Suprapubic skin (tissue), 4 donors: ENCODE measurements at regions not wholly inside any gene's neighbourhood (a gene's known extent, or its start where the extent isn't known, plus 50 kb on each side); places are given as distances from the start of the nearest gene placed in this dataset.

Experiments
- EP300 ChIP-seq: sonication (generic); formaldehyde crosslinking; IDR thresholded peaks from one replicate; pipeline ENCODE4 v1.6.1; 2017; ENCODE audit warnings: antibody characterized with exemption
- POLR2A ChIP-seq, 2 donors: fragments of 450-650 bp; IDR thresholded peaks; one replicate each; pipeline ENCODE4 v1.6.1; 2017; ENCODE audit warnings: antibody characterized with exemption in 2 of 2, mild to moderate bottlenecking in 2 of 2, moderate library complexity in 2 of 2
- POLR2AphosphoS5 ChIP-seq, 3 donors: sonication (generic); formaldehyde crosslinking; IDR thresholded peaks; one replicate each; pipeline ENCODE4 v1.6.1; 2017; ENCODE audit warnings: antibody characterized with exemption in 3 of 3
- TF ChIP-seq, protein P1 (sequence below), 2 donors: fragments of 200-600 bp in 1 of 2; fragments of 450-650 bp in 1 of 2; sonication (generic) in 1 of 2; IDR thresholded peaks; one replicate each; pipeline ENCODE4 v1.5.1; 2016 to 2019; ENCODE audit warnings: antibody characterized with exemption in 2 of 2, mild to moderate bottlenecking in 1 of 2, moderate library complexity in 1 of 2

DNA sequence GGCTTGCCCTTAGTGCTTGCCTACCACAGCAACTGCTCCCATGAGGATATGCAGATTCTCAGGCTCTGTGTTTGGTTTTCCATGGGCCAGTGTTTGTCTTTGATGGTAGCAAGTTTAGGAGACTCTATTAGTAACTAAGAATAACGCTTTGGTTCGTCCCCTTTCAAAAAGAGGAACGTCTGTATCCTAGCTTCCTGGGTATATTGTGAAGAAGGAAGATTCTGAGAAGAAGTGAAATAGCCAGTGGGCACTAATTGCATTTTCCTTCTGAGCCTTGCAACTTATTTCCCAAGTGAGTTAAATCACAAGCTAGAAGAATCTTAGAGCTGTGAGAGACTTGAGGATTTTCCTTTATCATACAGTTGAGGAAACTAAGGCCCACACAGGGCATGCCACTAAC is 376.8 kb downstream of the PIK3R1 start:
- TF ChIP-seq, protein P1, sequence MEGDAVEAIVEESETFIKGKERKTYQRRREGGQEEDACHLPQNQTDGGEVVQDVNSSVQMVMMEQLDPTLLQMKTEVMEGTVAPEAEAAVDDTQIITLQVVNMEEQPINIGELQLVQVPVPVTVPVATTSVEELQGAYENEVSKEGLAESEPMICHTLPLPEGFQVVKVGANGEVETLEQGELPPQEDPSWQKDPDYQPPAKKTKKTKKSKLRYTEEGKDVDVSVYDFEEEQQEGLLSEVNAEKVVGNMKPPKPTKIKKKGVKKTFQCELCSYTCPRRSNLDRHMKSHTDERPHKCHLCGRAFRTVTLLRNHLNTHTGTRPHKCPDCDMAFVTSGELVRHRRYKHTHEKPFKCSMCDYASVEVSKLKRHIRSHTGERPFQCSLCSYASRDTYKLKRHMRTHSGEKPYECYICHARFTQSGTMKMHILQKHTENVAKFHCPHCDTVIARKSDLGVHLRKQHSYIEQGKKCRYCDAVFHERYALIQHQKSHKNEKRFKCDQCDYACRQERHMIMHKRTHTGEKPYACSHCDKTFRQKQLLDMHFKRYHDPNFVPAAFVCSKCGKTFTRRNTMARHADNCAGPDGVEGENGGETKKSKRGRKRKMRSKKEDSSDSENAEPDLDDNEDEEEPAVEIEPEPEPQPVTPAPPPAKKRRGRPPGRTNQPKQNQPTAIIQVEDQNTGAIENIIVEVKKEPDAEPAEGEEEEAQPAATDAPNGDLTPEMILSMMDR (IDR thresholded peaks at IDR 0.05): no peak
- TF ChIP-seq POLR2AphosphoS5 (IDR thresholded peaks at IDR 0.05): no peak
- TF ChIP-seq POLR2A (IDR thresholded peaks at IDR 0.05): no peak
- no peak for TF ChIP-seq EP300
